ENCODE measurements at regions not wholly inside any gene's neighbourhood (a gene's known extent, or its start where the extent isn't known, plus 50 kb on each side); places are given as distances from the start of the nearest gene placed in this dataset.

- no peaks in the 10 kb centered on the region for H3K4me1 Mint-ChIP-seq
- no peak overlapping the region for H3K27ac Mint-ChIP-seq
- ChIA-PET POLR2A (ENCODE audit: partially characterized antibody) (no interaction called here), CTCF (ENCODE audit: partially characterized antibody) (no interaction called here)
- no peak for DNase-seq
- H3K9me3 Mint-ChIP-seq = peaks cover 0 to 9% (median 0%) of the 10 kb centered on the region in 8 donors
- H3K27me3 Mint-ChIP-seq = peaks cover 0 to 11% of the 10 kb centered on the region in 2 donors
- H3K36me3 Mint-ChIP-seq = no peaks in the 10 kb centered on the region
- H3K4me3 ChIP-seq (ENCODE audit: low read length in 2 of 2) = no peak overlapping the region
- intact Hi-C loops (cut with micrococcal nuclease) = no loop called here
- no peaks in the 10 kb centered on the region for H3K36me3 ChIP-seq (ENCODE audit: insufficient read depth, low read length)
- no peak overlapping the region for H3K27ac ChIP-seq (ENCODE audit: low read depth, low read length)
- no peak overlapping the region for H3K4me3 Mint-ChIP-seq
- H3K4me1 ChIP-seq (ENCODE audit: insufficient read depth, low read length) = no peaks in the 10 kb centered on the region
- no peaks in the 10 kb centered on the region for H3K9me3 ChIP-seq (ENCODE audit: control insufficient read depth in 1 of 2, low read length in 2 of 2)
- no peaks in the 10 kb centered on the region for H3K27me3 ChIP-seq (ENCODE audit: insufficient read depth, low read length)
Observed at GRCh38 chr2:173808718-173809117, 156.5 kb downstream of the SP3 start.

DNA sequence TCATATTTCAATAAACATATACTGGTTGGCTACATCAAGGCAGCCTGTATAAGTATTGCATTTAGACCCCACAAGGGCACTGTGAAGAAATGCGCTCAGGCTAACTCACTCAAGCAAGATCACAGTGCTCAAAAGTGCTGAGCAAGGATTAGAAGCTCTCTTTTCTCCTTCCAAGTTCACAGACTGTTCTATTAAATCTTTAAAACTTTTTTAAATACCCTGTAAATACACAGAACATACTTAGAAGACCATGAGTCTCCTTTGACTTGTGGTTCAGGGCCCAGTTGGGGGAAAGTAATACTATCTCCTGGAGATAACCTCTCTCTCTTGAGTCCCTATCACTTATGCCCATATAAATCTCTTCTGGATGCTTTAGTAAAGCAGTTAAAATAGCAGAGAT is 152.9 kb downstream of the SP3 start:
- Mint-ChIP-seq H3K27ac (no peak overlapping the region), H3K27me3 (peaks cover 2 to 11% of the 10 kb centered on the region in 2 donors), H3K4me3 (no peak overlapping the region), H3K4me1 (no peaks in the 10 kb centered on the region), H3K9me3 (peaks cover 0 to 6% (median 2%) of the 10 kb centered on the region in 8 donors), H3K36me3 (no peaks in the 10 kb centered on the region)
- CTCF ChIA-PET (ENCODE audit: partially characterized antibody) = no interaction called here
- Histone ChIP-seq H3K36me3 (ENCODE audit: insufficient read depth, low read length) (no peaks in the 10 kb centered on the region), H3K4me1 (ENCODE audit: insufficient read depth, low read length) (no peaks in the 10 kb centered on the region), H3K9me3 (ENCODE audit: control insufficient read depth in 1 of 2, low read length in 2 of 2) (no peaks in the 10 kb centered on the region), H3K27me3 (ENCODE audit: insufficient read depth, low read length) (no peaks in the 10 kb centered on the region), H3K4me3 (ENCODE audit: low read length in 2 of 2) (no peak overlapping the region), H3K27ac (ENCODE audit: low read depth, low read length) (no peak overlapping the region)
- POLR2A ChIA-PET (ENCODE audit: partially characterized antibody) = no interaction called here
- DNase-seq = no peak
- intact Hi-C loops (cut with micrococcal nuclease) = no loop called here

- H3K36me3 ChIP-seq (ENCODE audit: insufficient read depth, low read length) = no peaks in the 10 kb centered on the region
- intact Hi-C loops (cut with micrococcal nuclease) = no loop called here
- no peaks in the 10 kb centered on the region for H3K4me1 ChIP-seq (ENCODE audit: insufficient read depth, low read length)
- H3K27me3 ChIP-seq (ENCODE audit: insufficient read depth, low read length) = no peaks in the 10 kb centered on the region
- no peak overlapping the region for H3K4me3 ChIP-seq (ENCODE audit: low read length in 2 of 2)
- H3K9me3 ChIP-seq (ENCODE audit: control insufficient read depth in 1 of 2, low read length in 2 of 2) = no peaks in the 10 kb centered on the region
- Mint-ChIP-seq H3K4me1 (no peaks in the 10 kb centered on the region), H3K36me3 (no peaks in the 10 kb centered on the region), H3K9me3 (peaks cover 0 to 4% (median 0%) of the 10 kb centered on the region in 8 donors), H3K27me3 (peaks cover 2 to 14% of the 10 kb centered on the region in 2 donors), H3K4me3 (no peak overlapping the region), H3K27ac (no peak overlapping the region)
- H3K27ac ChIP-seq (ENCODE audit: low read depth, low read length) = no peak overlapping the region
- POLR2A ChIA-PET (ENCODE audit: partially characterized antibody) = no interaction called here
- CTCF ChIA-PET (ENCODE audit: partially characterized antibody) = no interaction called here
- no peak for DNase-seq
Observed at GRCh38 chr2:173814306-173814705, 150.9 kb downstream of the SP3 start.

- H3K27me3 ChIP-seq (ENCODE audit: insufficient read depth, low read length) = no peaks in the 10 kb centered on the region
- POLR2A ChIA-PET (ENCODE audit: partially characterized antibody) = no interaction called here
- no peak overlapping the region for H3K4me3 ChIP-seq (ENCODE audit: low read length in 2 of 2)
- Mint-ChIP-seq H3K27ac (peak overlapping the region in 1 of 7 donors; percentile 4), H3K9me3 (peaks cover 0 to 4% (median 0%) of the 10 kb centered on the region in 8 donors), H3K27me3 (peaks cover 2 to 20% of the 10 kb centered on the region in 2 donors), H3K4me1 (no peaks in the 10 kb centered on the region), H3K36me3 (no peaks in the 10 kb centered on the region), H3K4me3 (no peak overlapping the region)
- no peak overlapping the region for H3K27ac ChIP-seq (ENCODE audit: low read depth, low read length)
- DNase-seq = no peak
- intact Hi-C loops (cut with micrococcal nuclease) = no loop called here
- H3K4me1 ChIP-seq (ENCODE audit: insufficient read depth, low read length) = no peaks in the 10 kb centered on the region
- CTCF ChIA-PET (ENCODE audit: partially characterized antibody) = no interaction called here
- H3K36me3 ChIP-seq (ENCODE audit: insufficient read depth, low read length) = no peaks in the 10 kb centered on the region
- H3K9me3 ChIP-seq (ENCODE audit: control insufficient read depth in 1 of 2, low read length in 2 of 2) = no peaks in the 10 kb centered on the region
Observed at GRCh38 chr2:173815772-173816171, 149.4 kb downstream of the SP3 start.

- peaks cover 6 to 28% of the 10 kb centered on the region in 2 donors for H3K27me3 Mint-ChIP-seq
- H3K4me1 Mint-ChIP-seq = no peaks in the 10 kb centered on the region
- CTCF ChIA-PET (ENCODE audit: partially characterized antibody) = no interaction called here
- Histone ChIP-seq H3K4me1 (ENCODE audit: insufficient read depth, low read length) (no peaks in the 10 kb centered on the region), H3K4me3 (ENCODE audit: low read length in 2 of 2) (no peak overlapping the region), H3K27ac (ENCODE audit: low read depth, low read length) (no peak overlapping the region), H3K36me3 (ENCODE audit: insufficient read depth, low read length) (no peaks in the 10 kb centered on the region), H3K27me3 (ENCODE audit: insufficient read depth, low read length) (no peaks in the 10 kb centered on the region), H3K9me3 (ENCODE audit: control insufficient read depth in 1 of 2, low read length in 2 of 2) (no peaks in the 10 kb centered on the region)
- POLR2A ChIA-PET (ENCODE audit: partially characterized antibody) = no interaction called here
- H3K4me3 Mint-ChIP-seq = no peak overlapping the region
- DNase-seq = no peak
- peaks cover 0 to 4% (median 0%) of the 10 kb centered on the region in 8 donors for H3K9me3 Mint-ChIP-seq
- H3K27ac Mint-ChIP-seq = no peak overlapping the region
- no peaks in the 10 kb centered on the region for H3K36me3 Mint-ChIP-seq
- intact Hi-C loops (cut with micrococcal nuclease) = no loop called here
Observed at GRCh38 chr2:173817582-173817981, 147.6 kb downstream of the SP3 start.

GRCh38 chr2:173818285-173818684 is 146.9 kb downstream of the SP3 start:
- no peaks in the 10 kb centered on the region for H3K36me3 Mint-ChIP-seq
- CTCF ChIA-PET (ENCODE audit: partially characterized antibody) = no interaction called here
- no peaks in the 10 kb centered on the region for H3K36me3 ChIP-seq (ENCODE audit: insufficient read depth, low read length)

DNA sequence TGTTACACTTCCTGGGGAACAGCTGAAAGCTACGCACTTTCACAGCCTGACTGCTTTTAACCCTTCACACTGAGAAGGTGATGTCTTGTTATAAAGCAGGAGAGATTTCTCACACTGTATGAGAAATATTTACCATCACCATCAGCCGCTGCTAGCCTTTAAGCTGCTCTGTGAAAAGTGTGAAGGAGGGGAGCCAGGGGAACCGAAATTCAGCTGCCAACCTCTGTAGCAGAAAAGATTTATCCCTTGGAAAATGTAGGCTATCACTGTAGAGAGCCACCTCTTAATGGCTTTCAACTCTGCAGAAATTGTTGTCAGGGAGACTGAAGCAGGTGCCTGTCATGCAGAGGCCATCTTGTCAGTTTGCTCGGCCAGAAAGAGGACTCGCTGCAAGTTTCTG is 145.3 kb downstream of the SP3 start:
- POLR2A ChIA-PET (ENCODE audit: partially characterized antibody) = no interaction called here
- H3K4me3 Mint-ChIP-seq = no peak overlapping the region
- H3K4me1 ChIP-seq (ENCODE audit: insufficient read depth, low read length) = no peaks in the 10 kb centered on the region
- no peaks in the 10 kb centered on the region for H3K9me3 ChIP-seq (ENCODE audit: control insufficient read depth in 1 of 2, low read length in 2 of 2)
- H3K4me1 Mint-ChIP-seq = no peaks in the 10 kb centered on the region
- peaks cover 8 to 23% of the 10 kb centered on the region in 2 donors for H3K27me3 Mint-ChIP-seq
- CTCF ChIA-PET (ENCODE audit: partially characterized antibody) = interaction anchor here (0.7 kb wide), 1 partner anchor 10 kb away, joined by 3 read pairs; no protein-coding TSS in a partner anchor
- DNase-seq = no peak
- intact Hi-C loops (cut with micrococcal nuclease) = no loop called here
- H3K4me3 ChIP-seq (ENCODE audit: low read length in 2 of 2) = no peak overlapping the region
- H3K27me3 ChIP-seq (ENCODE audit: insufficient read depth, low read length) = no peaks in the 10 kb centered on the region
- no peak overlapping the region for H3K27ac Mint-ChIP-seq
- H3K27ac ChIP-seq (ENCODE audit: low read depth, low read length) = no peak overlapping the region
- H3K36me3 ChIP-seq (ENCODE audit: insufficient read depth, low read length) = no peaks in the 10 kb centered on the region
- H3K9me3 Mint-ChIP-seq = peaks cover 0 to 4% (median 0%) of the 10 kb centered on the region in 8 donors
- H3K36me3 Mint-ChIP-seq = no peaks in the 10 kb centered on the region

More at GRCh38 chr2:173818285-173818684, 146.9 kb downstream of the SP3 start:
- Histone ChIP-seq H3K4me3 (ENCODE audit: low read length in 2 of 2) (no peak overlapping the region), H3K4me1 (ENCODE audit: insufficient read depth, low read length) (no peaks in the 10 kb centered on the region), H3K9me3 (ENCODE audit: control insufficient read depth in 1 of 2, low read length in 2 of 2) (no peaks in the 10 kb centered on the region), H3K27ac (ENCODE audit: low read depth, low read length) (no peak overlapping the region), H3K27me3 (ENCODE audit: insufficient read depth, low read length) (no peaks in the 10 kb centered on the region)
- intact Hi-C loops (cut with micrococcal nuclease) = no loop called here
- H3K9me3 Mint-ChIP-seq = peaks cover 0 to 4% (median 0%) of the 10 kb centered on the region in 8 donors
- H3K4me1 Mint-ChIP-seq = no peaks in the 10 kb centered on the region
- no peak for DNase-seq
- POLR2A ChIA-PET (ENCODE audit: partially characterized antibody) = no interaction called here
- no peak overlapping the region for H3K27ac Mint-ChIP-seq
- no peak overlapping the region for H3K4me3 Mint-ChIP-seq
- H3K27me3 Mint-ChIP-seq = peaks cover 6 to 25% of the 10 kb centered on the region in 2 donors

GRCh38 chr2:173821451-173821850 is 143.7 kb downstream of the SP3 start:
- H3K36me3 ChIP-seq (ENCODE audit: insufficient read depth, low read length) = no peaks in the 10 kb centered on the region
- H3K9me3 ChIP-seq (ENCODE audit: control insufficient read depth in 1 of 2, low read length in 2 of 2) = no peaks in the 10 kb centered on the region
- DNase-seq = no peak
- CTCF ChIA-PET (ENCODE audit: partially characterized antibody) = no interaction called here
- Mint-ChIP-seq H3K4me1 (no peaks in the 10 kb centered on the region), H3K36me3 (no peaks in the 10 kb centered on the region), H3K27ac (no peak overlapping the region), H3K27me3 (peaks cover 10 to 23% of the 10 kb centered on the region in 2 donors), H3K9me3 (peaks cover 0 to 4% (median 0%) of the 10 kb centered on the region in 8 donors), H3K4me3 (no peak overlapping the region)
- H3K4me1 ChIP-seq (ENCODE audit: insufficient read depth, low read length) = no peaks in the 10 kb centered on the region
- intact Hi-C loops (cut with micrococcal nuclease) = no loop called here
- no peak overlapping the region for H3K4me3 ChIP-seq (ENCODE audit: low read length in 2 of 2)
- H3K27me3 ChIP-seq (ENCODE audit: insufficient read depth, low read length) = no peaks in the 10 kb centered on the region
- POLR2A ChIA-PET (ENCODE audit: partially characterized antibody) = no interaction called here
- no peak overlapping the region for H3K27ac ChIP-seq (ENCODE audit: low read depth, low read length)
